ENCODE measurements at regions not wholly inside any gene's neighbourhood (a gene's known extent, or its start where the extent isn't known, plus 50 kb on each side); places are given as distances from the start of the nearest gene placed in this dataset.

DNA sequence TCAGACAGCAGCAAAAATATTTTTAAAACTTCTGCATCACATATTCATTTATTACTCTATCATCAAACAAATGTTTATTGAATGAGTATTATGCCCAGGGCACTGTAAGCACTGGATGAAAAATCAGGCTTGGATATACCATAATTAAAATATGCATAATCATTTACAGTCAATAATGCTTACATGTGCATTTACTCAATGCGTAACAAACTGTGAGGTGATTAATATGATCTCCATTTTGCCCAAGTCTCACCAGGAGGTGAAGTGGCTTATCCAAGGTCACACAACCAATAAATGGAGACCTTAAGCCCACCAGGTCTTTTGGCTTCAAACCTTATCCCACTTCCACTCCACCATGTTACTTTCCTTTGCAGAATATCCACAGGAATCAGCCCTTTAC is 117.3 kb upstream of the SLC24A5 start:
- TF ChIP-seq, protein P1, sequence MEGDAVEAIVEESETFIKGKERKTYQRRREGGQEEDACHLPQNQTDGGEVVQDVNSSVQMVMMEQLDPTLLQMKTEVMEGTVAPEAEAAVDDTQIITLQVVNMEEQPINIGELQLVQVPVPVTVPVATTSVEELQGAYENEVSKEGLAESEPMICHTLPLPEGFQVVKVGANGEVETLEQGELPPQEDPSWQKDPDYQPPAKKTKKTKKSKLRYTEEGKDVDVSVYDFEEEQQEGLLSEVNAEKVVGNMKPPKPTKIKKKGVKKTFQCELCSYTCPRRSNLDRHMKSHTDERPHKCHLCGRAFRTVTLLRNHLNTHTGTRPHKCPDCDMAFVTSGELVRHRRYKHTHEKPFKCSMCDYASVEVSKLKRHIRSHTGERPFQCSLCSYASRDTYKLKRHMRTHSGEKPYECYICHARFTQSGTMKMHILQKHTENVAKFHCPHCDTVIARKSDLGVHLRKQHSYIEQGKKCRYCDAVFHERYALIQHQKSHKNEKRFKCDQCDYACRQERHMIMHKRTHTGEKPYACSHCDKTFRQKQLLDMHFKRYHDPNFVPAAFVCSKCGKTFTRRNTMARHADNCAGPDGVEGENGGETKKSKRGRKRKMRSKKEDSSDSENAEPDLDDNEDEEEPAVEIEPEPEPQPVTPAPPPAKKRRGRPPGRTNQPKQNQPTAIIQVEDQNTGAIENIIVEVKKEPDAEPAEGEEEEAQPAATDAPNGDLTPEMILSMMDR (IDR thresholded peaks at IDR 0.05) = no peak
- TF ChIP-seq POLR2A (IDR thresholded peaks at IDR 0.05) (no peak), EP300 (IDR thresholded peaks at IDR 0.05) (no peak)
